ENCODE measurements at regions not wholly inside any gene's neighbourhood (a gene's known extent, or its start where the extent isn't known, plus 50 kb on each side); places are given as distances from the start of the nearest gene placed in this dataset.

GRCh38 chr16:51852892-51853291, 694.1 kb downstream of the TOX3 start:
- H3K36me3 Mint-ChIP-seq (ENCODE audit: insufficient read depth, unreplicated experiment) = no peaks in the 10 kb centered on the region
- intact Hi-C loops (cut with micrococcal nuclease; ENCODE audit: unreplicated experiment) = no loop called here
- H3K27ac Mint-ChIP-seq (ENCODE audit: unreplicated experiment) = no peak overlapping the region
- H3K4me3 Mint-ChIP-seq (ENCODE audit: low read depth, unreplicated experiment) = no peak overlapping the region
- CTCF ChIA-PET = interaction anchor here (0.6 kb wide), 1 partner anchor 11 kb away, joined by 3 read pairs; no protein-coding TSS in a partner anchor
- no TSS peak for BruUV-seq (replicated peaks)
- no peaks in the 10 kb centered on the region for H3K9me3 Mint-ChIP-seq (ENCODE audit: low read depth, unreplicated experiment)
- no peaks in the 10 kb centered on the region for H3K27me3 Mint-ChIP-seq (ENCODE audit: unreplicated experiment)
- DNase-seq = no peak
- peaks cover 21% of the 10 kb centered on the region for H3K4me1 Mint-ChIP-seq (ENCODE audit: low read depth, unreplicated experiment)
- TF ChIP-seq, protein P1, sequence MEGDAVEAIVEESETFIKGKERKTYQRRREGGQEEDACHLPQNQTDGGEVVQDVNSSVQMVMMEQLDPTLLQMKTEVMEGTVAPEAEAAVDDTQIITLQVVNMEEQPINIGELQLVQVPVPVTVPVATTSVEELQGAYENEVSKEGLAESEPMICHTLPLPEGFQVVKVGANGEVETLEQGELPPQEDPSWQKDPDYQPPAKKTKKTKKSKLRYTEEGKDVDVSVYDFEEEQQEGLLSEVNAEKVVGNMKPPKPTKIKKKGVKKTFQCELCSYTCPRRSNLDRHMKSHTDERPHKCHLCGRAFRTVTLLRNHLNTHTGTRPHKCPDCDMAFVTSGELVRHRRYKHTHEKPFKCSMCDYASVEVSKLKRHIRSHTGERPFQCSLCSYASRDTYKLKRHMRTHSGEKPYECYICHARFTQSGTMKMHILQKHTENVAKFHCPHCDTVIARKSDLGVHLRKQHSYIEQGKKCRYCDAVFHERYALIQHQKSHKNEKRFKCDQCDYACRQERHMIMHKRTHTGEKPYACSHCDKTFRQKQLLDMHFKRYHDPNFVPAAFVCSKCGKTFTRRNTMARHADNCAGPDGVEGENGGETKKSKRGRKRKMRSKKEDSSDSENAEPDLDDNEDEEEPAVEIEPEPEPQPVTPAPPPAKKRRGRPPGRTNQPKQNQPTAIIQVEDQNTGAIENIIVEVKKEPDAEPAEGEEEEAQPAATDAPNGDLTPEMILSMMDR (IDR thresholded peaks at IDR 0.05; ENCODE audit: unreplicated experiment) = no peak

GRCh38 chr16:51851111-51851510, 695.8 kb downstream of the TOX3 start:
- no peak for DNase-seq
- H3K4me1 Mint-ChIP-seq (ENCODE audit: low read depth, unreplicated experiment) = peaks cover 21% of the 10 kb centered on the region
- no peaks in the 10 kb centered on the region for H3K27me3 Mint-ChIP-seq (ENCODE audit: unreplicated experiment)
- intact Hi-C loops (cut with micrococcal nuclease; ENCODE audit: unreplicated experiment) = no loop called here
- H3K4me3 Mint-ChIP-seq (ENCODE audit: low read depth, unreplicated experiment) = no peak overlapping the region
- H3K27ac Mint-ChIP-seq (ENCODE audit: unreplicated experiment) = no peak overlapping the region
- CTCF ChIA-PET = no interaction called here
- H3K9me3 Mint-ChIP-seq (ENCODE audit: low read depth, unreplicated experiment) = no peaks in the 10 kb centered on the region
- TF ChIP-seq, protein P1 (IDR thresholded peaks at IDR 0.05; ENCODE audit: unreplicated experiment) = no peak
- BruUV-seq (replicated peaks) = no TSS peak
- no peaks in the 10 kb centered on the region for H3K36me3 Mint-ChIP-seq (ENCODE audit: insufficient read depth, unreplicated experiment)

GRCh38 chr16:51849715-51850114, 697.2 kb downstream of the TOX3 start:
- intact Hi-C loops (cut with micrococcal nuclease; ENCODE audit: unreplicated experiment) = no loop called here
- TF ChIP-seq, protein P1 (IDR thresholded peaks at IDR 0.05; ENCODE audit: unreplicated experiment) = no peak
- Mint-ChIP-seq H3K36me3 (ENCODE audit: insufficient read depth, unreplicated experiment) (no peaks in the 10 kb centered on the region), H3K27me3 (ENCODE audit: unreplicated experiment) (no peaks in the 10 kb centered on the region), H3K27ac (ENCODE audit: unreplicated experiment) (no peak overlapping the region), H3K9me3 (ENCODE audit: low read depth, unreplicated experiment) (no peaks in the 10 kb centered on the region), H3K4me1 (ENCODE audit: low read depth, unreplicated experiment) (peaks cover 21% of the 10 kb centered on the region), H3K4me3 (ENCODE audit: low read depth, unreplicated experiment) (no peak overlapping the region)
- DNase-seq = no peak
- CTCF ChIA-PET = interaction anchor here (1.8 kb wide), 1 partner anchor 31 kb away, joined by 7 read pairs; no protein-coding TSS in a partner anchor
- BruUV-seq (replicated peaks) = no TSS peak

GRCh38 chr16:51845586-51846305, 694.7 kb upstream of the SALL1 start:
- Mint-ChIP-seq H3K4me1 (ENCODE audit: low read depth, unreplicated experiment) (peaks cover 23% of the 10 kb centered on the region), H3K9me3 (ENCODE audit: low read depth, unreplicated experiment) (no peaks in the 10 kb centered on the region), H3K27me3 (ENCODE audit: unreplicated experiment) (no peaks in the 10 kb centered on the region), H3K36me3 (ENCODE audit: insufficient read depth, unreplicated experiment) (no peaks in the 10 kb centered on the region), H3K4me3 (ENCODE audit: low read depth, unreplicated experiment) (no peak overlapping the region), H3K27ac (ENCODE audit: unreplicated experiment) (no peak overlapping the region)
- TF ChIP-seq, protein P1 (IDR thresholded peaks at IDR 0.05; ENCODE audit: unreplicated experiment) = no peak
- CTCF ChIA-PET = no interaction called here
- intact Hi-C loops (cut with micrococcal nuclease; ENCODE audit: unreplicated experiment) = no loop called here
- no TSS peak for BruUV-seq (replicated peaks)
- no peak for DNase-seq

All from Calu3 (cell line).